K562 (cell line): ENCODE measurements at regions not wholly inside any gene's neighbourhood (a gene's known extent, or its start where the extent isn't known, plus 50 kb on each side); places are given as distances from the start of the nearest gene placed in this dataset.

Source experiments
- ATAC-seq: fragments of 200-7000 bp; cut with Tn5 transposase; 3 replicates; pipeline ENCODE4 v1.9.1; 2020; ENCODE audit warnings: moderate library complexity
- BruUV-seq: library from RNA; stranded (reverse); fragments of 400-500 nt; replicated peaks from 2 replicates; lab custom pipeline; 2021; lab: Mats Ljungman, UMichigan
- CTCF ChIA-PET: fragments of 300-600 bp; formaldehyde crosslinking; extraction: SDS; loops from one replicate; lab custom pipeline; 2021; ENCODE audit warnings: low intra/inter-chr PET ratio; lab: Yijun Ruan, JAX
- POLR2A ChIA-PET: fragments of 300-600, 350-650 bp; sonication (Branson Sonifier 250); formaldehyde crosslinking; extraction: SDS; loops from one replicate; lab custom pipeline; 2021; ENCODE audit warnings: antibody characterized with exemption, inconsistent platforms; lab: Yijun Ruan, JAX
- DNase-seq, 4 experiments: peaks; one replicate each; pipeline versions ENCODE4 v3.0.0 to v3.0.0-alpha.2; 2011 to 2018; ENCODE audit warnings: low spot score in 3 of 4, mixed read lengths in 3 of 4; ENCODE audit errors: extremely low read depth in 1 of 4
- FAIRE-seq: peaks from 2 replicates; lab custom pipeline; 2011; peaks lifted over from hg19 to GRCh38; lab: Jason Lieb, UNC
- H2AFZ ChIP-seq: 2 replicates; pipeline ENCODE4 v1.6.0; 2011; ENCODE audit warnings: low read depth, low read length, control low read depth, inconsistent platforms
- H3K27ac ChIP-seq: fragments of 200-600 bp; 3 replicates; pipeline ENCODE4 v1.8.0; 2011; ENCODE audit warnings: low read depth, mild to moderate bottlenecking, control low read depth, inconsistent platforms, low read length, moderate library complexity, mixed read lengths; ENCODE audit errors: extremely low read depth
- H3K27me3 ChIP-seq, 2 experiments: fragments of 300-600 bp in 1 of 2; 2 replicates in 1 of 2; 3 replicates in 1 of 2; pipeline versions ENCODE4 v1.6.0 to v1.8.0; 2011; ENCODE audit warnings: inconsistent platforms in 2 of 2, low read length in 2 of 2, mild to moderate bottlenecking in 1 of 2, mixed read lengths in 1 of 2, moderate library complexity in 1 of 2; ENCODE audit not compliant: control insufficient read depth in 2 of 2, insufficient read depth in 2 of 2
- H3K36me3 ChIP-seq: fragments of 300-600 bp; 3 replicates; pipeline ENCODE4 v1.8.0; 2011; ENCODE audit warnings: mild to moderate bottlenecking, low read length, inconsistent platforms; ENCODE audit not compliant: control insufficient read depth, insufficient read depth
- H3K4me1 ChIP-seq, 2 experiments: fragments of 200-600 bp in 1 of 2; replicated peaks in 1 of 2; 2 replicates in 1 of 2; 3 replicates in 1 of 2; pipeline versions ENCODE4 v1.5.1 to v1.8.0; 2011; ENCODE audit warnings: inconsistent platforms in 2 of 2, low read length in 2 of 2, mild to moderate bottlenecking in 1 of 2, mixed read lengths in 1 of 2, moderate library complexity in 1 of 2; ENCODE audit not compliant: control insufficient read depth in 2 of 2, insufficient read depth in 2 of 2
- H3K4me2 ChIP-seq: 2 replicates; pipeline ENCODE4 v1.6.1; 2011; ENCODE audit warnings: low read length, control low read depth, inconsistent platforms, mixed read lengths; ENCODE audit not compliant: insufficient read depth
- H3K4me3 ChIP-seq: fragments of 200-600 bp; sonication (generic), shearing (Covaris generic); 2 replicates; pipeline ENCODE4 v1.5.1; 2016; ENCODE audit warnings: control low read depth, inconsistent platforms
- H3K79me2 ChIP-seq: fragments of 200-600 bp; 3 replicates; pipeline ENCODE4 v1.8.0; 2011; ENCODE audit warnings: low read length, inconsistent platforms; ENCODE audit not compliant: control insufficient read depth, insufficient read depth
- H3K9ac ChIP-seq, 2 experiments: 2 replicates each; pipeline versions ENCODE4 v1.6.0 to v1.6.1; 2011; ENCODE audit warnings: low read depth in 2 of 2, low read length in 2 of 2, control low read depth in 1 of 2, inconsistent platforms in 1 of 2, mild to moderate bottlenecking in 1 of 2, mixed read lengths in 1 of 2; ENCODE audit not compliant: insufficient read depth in 1 of 2
- H3K9me1 ChIP-seq: one replicate; pipeline ENCODE4 v1.6.0; 2011; ENCODE audit warnings: inconsistent platforms, mild to moderate bottlenecking, low read length, moderate library complexity; ENCODE audit not compliant: control insufficient read depth, insufficient read depth
- H3K9me3 ChIP-seq: replicated peaks from 2 replicates; pipeline ENCODE4 v1.5.1; 2011; ENCODE audit warnings: low read depth, low read length, inconsistent platforms; ENCODE audit not compliant: control insufficient read depth, insufficient read depth
- H4K20me1 ChIP-seq: replicated peaks from 2 replicates; pipeline ENCODE4 v1.6.1; 2011; ENCODE audit warnings: low read length, inconsistent platforms, mixed read lengths; ENCODE audit not compliant: control insufficient read depth, insufficient read depth
- CHD4 ChIP-seq: fragments of 200-600 bp; sonication (generic); IDR thresholded peaks from 3 replicates; pipeline ENCODE4 v1.6.1; 2012; ENCODE audit warnings: low read depth, mild to moderate bottlenecking, mixed read lengths, low read length, inconsistent platforms; ENCODE audit not compliant: insufficient read depth, insufficient replicate concordance, poor library complexity, severe bottlenecking
- EP400 ChIP-seq: fragments of 450-650 bp; IDR thresholded peaks from 2 replicates; pipeline ENCODE4 v1.6.1; 2017; ENCODE audit warnings: antibody characterized with exemption, mild to moderate bottlenecking, moderate library complexity
- ETS2 ChIP-seq: IDR thresholded peaks from 2 replicates; pipeline ENCODE4 v1.6.1; 2016; ENCODE audit warnings: borderline replicate concordance, missing genetic modification characterization, mild to moderate bottlenecking, moderate library complexity, missing compliant biosample characterization; ENCODE audit not compliant: poor library complexity, severe bottlenecking
- IRF9 ChIP-seq: fragments of 450-650 bp; IDR thresholded peaks from 2 replicates; pipeline ENCODE4 v1.6.1; 2016; ENCODE audit warnings: missing biosample characterization, missing genetic modification characterization
- NFIX ChIP-seq: fragments of 250-450 bp; sonication (Bioruptor Pico); IDR thresholded peaks from 2 replicates; pipeline ENCODE4 v1.4.0; 2020; ENCODE audit warnings: low read depth, mild to moderate bottlenecking, moderate library complexity
- TARDBP ChIP-seq: fragments of 450-650 bp; IDR thresholded peaks from 2 replicates; pipeline ENCODE4 v1.6.1; 2016
- ZNF282 ChIP-seq: sonication (generic); formaldehyde crosslinking; IDR thresholded peaks from 2 replicates; pipeline ENCODE4 v1.8.1; 2023; ENCODE audit warnings: missing genetic modification reagents
- WGBS: fragments of 100-300 bp; shearing (Covaris generic); methylation state at CpG from one replicate; pipeline ENCODE4 v1.1.6; 2016; ENCODE audit warnings: low coverage, mixed read lengths; ENCODE audit not compliant: insufficient coverage; ENCODE audit errors: missing lambda C conversion rate; 5-methylcytosine and 5-hydroxymethylcytosine counted together
- in situ Hi-C: fragments of 300-500 bp; cut with MboI; formaldehyde crosslinking; loops from 4 replicates; pipeline ENCODE4 v1.15.0; 2018; ENCODE audit warnings: inconsistent platforms, mixed read lengths
- intact Hi-C: fragments of 100-400 bp; cut with micrococcal nuclease; formaldehyde crosslinking; loops from 2 replicates; pipeline ENCODE4 v1.14.2; 2022
- TF ChIP-seq, protein P1 (sequence below): fragments of 450-650 bp; IDR thresholded peaks from 2 replicates; pipeline ENCODE4 v1.6.1; 2017; ENCODE audit warnings: antibody characterized with exemption
- TF ChIP-seq, protein P2 (sequence below), 2 experiments: fragments of 450-650 bp in 1 of 2; sonication (generic) in 1 of 2; formaldehyde crosslinking in 1 of 2; IDR thresholded peaks in 1 of 2; conservative IDR thresholded peaks in 1 of 2; 2 replicates each; pipeline versions ENCODE4 v1.6.1 to v1.8.1; 2016 to 2023; ENCODE audit warnings: mild to moderate bottlenecking in 2 of 2, moderate library complexity in 2 of 2, inconsistent platforms in 1 of 2, missing genetic modification reagents in 1 of 2

- H3K9me3 ChIP-seq, result 0 out of 2 replicates have a peak, but pooled peaks cover 1% of the 10 kb centered on the region
- ChIA-PET CTCF (no interaction called here), POLR2A (no interaction called here)
- H3K9ac ChIP-seq, result no peak overlapping the region
- 0% methylated on average over 1 of the region's 1 CpG for WGBS
- DNase-seq (no peak), ATAC-seq (no peak), FAIRE-seq (no peak)
- in situ Hi-C loops, result no loop called here
- H3K27me3 ChIP-seq, result no peaks in the 10 kb centered on the region
- no peaks in the 10 kb centered on the region for H3K79me2 ChIP-seq
- no peaks in the 10 kb centered on the region for H3K36me3 ChIP-seq
- intact Hi-C loops, result no loop called here
- BruUV-seq, result no TSS peak
- no peaks in the 10 kb centered on the region for H3K9me1 ChIP-seq
- H4K20me1 ChIP-seq, result no peaks in the 10 kb centered on the region
- H3K27ac ChIP-seq, result no peak overlapping the region
- no peak overlapping the region for H3K4me2 ChIP-seq
- no peak overlapping the region for H2AFZ ChIP-seq
- H3K4me1 ChIP-seq, result no peaks in the 10 kb centered on the region
- H3K4me3 ChIP-seq, result no peak overlapping the region
- TF ChIP-seq, protein P1, sequence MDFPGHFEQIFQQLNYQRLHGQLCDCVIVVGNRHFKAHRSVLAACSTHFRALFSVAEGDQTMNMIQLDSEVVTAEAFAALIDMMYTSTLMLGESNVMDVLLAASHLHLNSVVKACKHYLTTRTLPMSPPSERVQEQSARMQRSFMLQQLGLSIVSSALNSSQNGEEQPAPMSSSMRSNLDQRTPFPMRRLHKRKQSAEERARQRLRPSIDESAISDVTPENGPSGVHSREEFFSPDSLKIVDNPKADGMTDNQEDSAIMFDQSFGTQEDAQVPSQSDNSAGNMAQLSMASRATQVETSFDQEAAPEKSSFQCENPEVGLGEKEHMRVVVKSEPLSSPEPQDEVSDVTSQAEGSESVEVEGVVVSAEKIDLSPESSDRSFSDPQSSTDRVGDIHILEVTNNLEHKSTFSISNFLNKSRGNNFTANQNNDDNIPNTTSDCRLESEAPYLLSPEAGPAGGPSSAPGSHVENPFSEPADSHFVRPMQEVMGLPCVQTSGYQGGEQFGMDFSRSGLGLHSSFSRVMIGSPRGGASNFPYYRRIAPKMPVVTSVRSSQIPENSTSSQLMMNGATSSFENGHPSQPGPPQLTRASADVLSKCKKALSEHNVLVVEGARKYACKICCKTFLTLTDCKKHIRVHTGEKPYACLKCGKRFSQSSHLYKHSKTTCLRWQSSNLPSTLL, result no peak
- TF ChIP-seq IRF9 (tag) (no peak), NFIX (CRISPR knock-in tag) (no peak), ZNF282 (CRISPR knock-in tag) (no peak), TARDBP (no peak), CHD4 (no peak), EP400 (no peak), ETS2 (no peak)
- TF ChIP-seq, protein P2, sequence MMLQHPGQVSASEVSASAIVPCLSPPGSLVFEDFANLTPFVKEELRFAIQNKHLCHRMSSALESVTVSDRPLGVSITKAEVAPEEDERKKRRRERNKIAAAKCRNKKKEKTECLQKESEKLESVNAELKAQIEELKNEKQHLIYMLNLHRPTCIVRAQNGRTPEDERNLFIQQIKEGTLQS (IDR thresholded peaks at IDR 0.05), result no peak
- TF ChIP-seq, protein P2 (CRISPR knock-in tag; conservative IDR thresholded peaks at IDR 0.05), result no peak
These were observed 595.0 kb upstream of the ZNF608 start for GRCh38 chr5:125341436-125341835.
